ENCODE measurements at regions not wholly inside any gene's neighbourhood (a gene's known extent, or its start where the extent isn't known, plus 50 kb on each side); places are given as distances from the start of the nearest gene placed in this dataset.
A peak's percentile ranks its signal among the peaks of the same experiment; 100 is the strongest.

- TF ChIP-seq TARDBP (CRISPR knock-in tag; IDR thresholded peaks at IDR 0.05): no peak
- TF ChIP-seq ZNF451 (CRISPR knock-in tag; IDR thresholded peaks at IDR 0.05): 0 out of 2 replicates have a peak, but pooled peaks have one; percentile 7
- no peak for TF ChIP-seq CBFB (CRISPR knock-in tag; IDR thresholded peaks at IDR 0.05)
- TF ChIP-seq ZNF775 (CRISPR knock-in tag; IDR thresholded peaks at IDR 0.05; ENCODE audit: borderline replicate concordance): no peak
- no peak for TF ChIP-seq DPF2 (CRISPR knock-in tag; IDR thresholded peaks at IDR 0.05; ENCODE audit: borderline replicate concordance, low read depth)
- TF ChIP-seq SRSF1 (optimal IDR thresholded peaks at IDR 0.05; ENCODE audit: low read depth, low read length): peak; percentile 68
- peak; percentile 28; the same call in 1 of the 2 replicates for TF ChIP-seq SMC3 (IDR thresholded peaks at IDR 0.05; ENCODE audit: low read length)
- peak; percentile 65; the same call in 1 of the 2 replicates for TF ChIP-seq ZNF556 (CRISPR knock-in tag; IDR thresholded peaks at IDR 0.05; ENCODE audit: borderline replicate concordance)
- no peak for TF ChIP-seq ZNF670 (CRISPR knock-in tag; IDR thresholded peaks at IDR 0.05; ENCODE audit: borderline replicate concordance)
- no peak for TF ChIP-seq ATF1 (CRISPR knock-in tag; IDR thresholded peaks at IDR 0.05)
- 0 out of 2 replicates have a peak, but pooled peaks have one; percentile 34 for TF ChIP-seq NFATC3 (CRISPR knock-in tag; IDR thresholded peaks at IDR 0.05)
- peak; percentile 98 for TF ChIP-seq RAD21 (CRISPR knock-in tag; IDR thresholded peaks at IDR 0.05)
- no peak for TF ChIP-seq MIER3 (CRISPR knock-in tag; IDR thresholded peaks at IDR 0.05; ENCODE audit: borderline replicate concordance)
- peak; percentile 32; the same call in 1 of the 2 replicates for TF ChIP-seq MTA1 (CRISPR knock-in tag; IDR thresholded peaks at IDR 0.05; ENCODE audit: borderline replicate concordance)
- TF ChIP-seq ZNF761 (CRISPR knock-in tag; conservative IDR thresholded peaks at IDR 0.05): no peak
- TF ChIP-seq, protein P1, sequence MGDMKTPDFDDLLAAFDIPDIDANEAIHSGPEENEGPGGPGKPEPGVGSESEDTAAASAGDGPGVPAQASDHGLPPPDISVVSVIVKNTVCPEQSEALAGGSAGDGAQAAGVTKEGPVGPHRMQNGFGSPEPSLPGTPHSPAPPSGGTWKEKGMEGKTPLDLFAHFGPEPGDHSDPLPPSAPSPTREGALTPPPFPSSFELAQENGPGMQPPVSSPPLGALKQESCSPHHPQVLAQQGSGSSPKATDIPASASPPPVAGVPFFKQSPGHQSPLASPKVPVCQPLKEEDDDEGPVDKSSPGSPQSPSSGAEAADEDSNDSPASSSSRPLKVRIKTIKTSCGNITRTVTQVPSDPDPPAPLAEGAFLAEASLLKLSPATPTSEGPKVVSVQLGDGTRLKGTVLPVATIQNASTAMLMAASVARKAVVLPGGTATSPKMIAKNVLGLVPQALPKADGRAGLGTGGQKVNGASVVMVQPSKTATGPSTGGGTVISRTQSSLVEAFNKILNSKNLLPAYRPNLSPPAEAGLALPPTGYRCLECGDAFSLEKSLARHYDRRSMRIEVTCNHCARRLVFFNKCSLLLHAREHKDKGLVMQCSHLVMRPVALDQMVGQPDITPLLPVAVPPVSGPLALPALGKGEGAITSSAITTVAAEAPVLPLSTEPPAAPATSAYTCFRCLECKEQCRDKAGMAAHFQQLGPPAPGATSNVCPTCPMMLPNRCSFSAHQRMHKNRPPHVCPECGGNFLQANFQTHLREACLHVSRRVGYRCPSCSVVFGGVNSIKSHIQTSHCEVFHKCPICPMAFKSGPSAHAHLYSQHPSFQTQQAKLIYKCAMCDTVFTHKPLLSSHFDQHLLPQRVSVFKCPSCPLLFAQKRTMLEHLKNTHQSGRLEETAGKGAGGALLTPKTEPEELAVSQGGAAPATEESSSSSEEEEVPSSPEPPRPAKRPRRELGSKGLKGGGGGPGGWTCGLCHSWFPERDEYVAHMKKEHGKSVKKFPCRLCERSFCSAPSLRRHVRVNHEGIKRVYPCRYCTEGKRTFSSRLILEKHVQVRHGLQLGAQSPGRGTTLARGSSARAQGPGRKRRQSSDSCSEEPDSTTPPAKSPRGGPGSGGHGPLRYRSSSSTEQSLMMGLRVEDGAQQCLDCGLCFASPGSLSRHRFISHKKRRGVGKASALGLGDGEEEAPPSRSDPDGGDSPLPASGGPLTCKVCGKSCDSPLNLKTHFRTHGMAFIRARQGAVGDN (CRISPR knock-in tag; IDR thresholded peaks at IDR 0.05): peak; percentile 64
- TF ChIP-seq, protein P2, sequence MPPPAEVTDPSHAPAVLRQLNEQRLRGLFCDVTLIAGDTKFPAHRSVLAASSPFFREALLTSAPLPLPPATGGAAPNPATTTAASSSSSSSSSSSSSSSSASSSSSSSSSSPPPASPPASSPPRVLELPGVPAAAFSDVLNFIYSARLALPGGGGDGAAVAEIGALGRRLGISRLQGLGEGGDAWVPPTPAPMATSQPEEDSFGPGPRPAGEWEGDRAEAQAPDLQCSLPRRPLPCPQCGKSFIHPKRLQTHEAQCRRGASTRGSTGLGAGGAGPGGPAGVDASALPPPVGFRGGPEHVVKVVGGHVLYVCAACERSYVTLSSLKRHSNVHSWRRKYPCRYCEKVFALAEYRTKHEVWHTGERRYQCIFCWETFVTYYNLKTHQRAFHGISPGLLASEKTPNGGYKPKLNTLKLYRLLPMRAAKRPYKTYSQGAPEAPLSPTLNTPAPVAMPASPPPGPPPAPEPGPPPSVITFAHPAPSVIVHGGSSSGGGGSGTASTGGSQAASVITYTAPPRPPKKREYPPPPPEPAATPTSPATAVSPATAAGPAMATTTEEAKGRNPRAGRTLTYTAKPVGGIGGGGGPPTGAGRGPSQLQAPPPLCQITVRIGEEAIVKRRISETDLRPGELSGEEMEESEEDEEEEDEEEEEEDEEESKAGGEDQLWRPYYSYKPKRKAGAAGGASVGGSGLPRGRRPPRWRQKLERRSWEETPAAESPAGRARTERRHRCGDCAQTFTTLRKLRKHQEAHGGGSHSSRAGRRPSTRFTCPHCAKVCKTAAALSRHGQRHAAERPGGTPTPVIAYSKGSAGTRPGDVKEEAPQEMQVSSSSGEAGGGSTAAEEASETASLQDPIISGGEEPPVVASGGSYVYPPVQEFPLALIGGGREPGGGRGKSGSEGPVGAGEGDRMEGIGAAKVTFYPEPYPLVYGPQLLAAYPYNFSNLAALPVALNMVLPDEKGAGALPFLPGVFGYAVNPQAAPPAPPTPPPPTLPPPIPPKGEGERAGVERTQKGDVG (CRISPR knock-in tag; IDR thresholded peaks at IDR 0.05; ENCODE audit: borderline replicate concordance): no peak
- peak; percentile 58; the same call in 1 of the 2 replicates for TF ChIP-seq ZNF34 (CRISPR knock-in tag; IDR thresholded peaks at IDR 0.05; ENCODE audit: borderline replicate concordance)
- TF ChIP-seq ZNF850 (CRISPR knock-in tag; conservative IDR thresholded peaks at IDR 0.05): no peak
- no peak for TF ChIP-seq HNRNPLL (IDR thresholded peaks at IDR 0.05; ENCODE audit: low read depth, low read length, poor library complexity, severe bottlenecking)
- 0 out of 2 replicates have a peak, but pooled peaks have one; percentile 18 for TF ChIP-seq SALL1 (CRISPR knock-in tag; IDR thresholded peaks at IDR 0.05)
- TF ChIP-seq SIX1 (CRISPR knock-in tag; IDR thresholded peaks at IDR 0.05; ENCODE audit: borderline replicate concordance): no peak
Observed at GRCh38 chr2:64865073-64865830, 123.9 kb upstream of the SLC1A4 start (continued).

All from HepG2 (cell line).